GM12878 (cell line): ENCODE measurements at regions not wholly inside any gene's neighbourhood (a gene's known extent, or its start where the extent isn't known, plus 50 kb on each side); places are given as distances from the start of the nearest gene placed in this dataset.

Experiments
- ATAC-seq: fragments of 200-7000 bp; cut with Tn5 transposase; 3 replicates; pipeline ENCODE4 v1.9.1; 2020; ENCODE audit warnings: mild to moderate bottlenecking, moderate library complexity
- BruUV-seq: library from RNA; stranded (reverse); fragments of 400-500 nt; replicated peaks from 2 replicates; lab custom pipeline; 2021; lab: Mats Ljungman, UMichigan
- CTCF ChIA-PET: fragments of 300-600 bp; sonication (Branson Sonifier 250); formaldehyde crosslinking; extraction: SDS; loops from one replicate; lab custom pipeline; 2021; ENCODE audit warnings: inconsistent platforms; lab: Yijun Ruan, JAX
- POLR2A ChIA-PET: fragments of 350-600 bp; formaldehyde crosslinking; extraction: SDS; loops from one replicate; lab custom pipeline; 2021; ENCODE audit warnings: inconsistent platforms; lab: Charles Lee
- RAD21 ChIA-PET: fragments of 300-600 bp; sonication (Branson Sonifier 250); formaldehyde crosslinking; loops from one replicate; lab custom pipeline; 2023; ENCODE audit warnings: antibody characterized with exemption; ENCODE audit not compliant: unreplicated experiment; lab: Charles Lee
- SMC1A ChIA-PET: fragments of 300-600 bp; sonication (Branson Sonifier 250); formaldehyde crosslinking; loops from one replicate; lab custom pipeline; 2023; ENCODE audit not compliant: unreplicated experiment, uncharacterized antibody; lab: Charles Lee
- DNase-seq: peaks from one replicate; pipeline ENCODE4 v3.0.0-alpha.2; 2011; ENCODE audit warnings: low read depth, low spot score
- FAIRE-seq: peaks from 3 replicates; lab custom pipeline; 2011; peaks lifted over from hg19 to GRCh38; lab: Jason Lieb, UNC
- H2AFZ ChIP-seq: 2 replicates; pipeline ENCODE4 v1.6.0; 2011; ENCODE audit warnings: low read depth, low read length, control low read depth; ENCODE audit not compliant: control insufficient read depth
- H3K27ac ChIP-seq: 2 replicates; pipeline ENCODE4 v1.5.1; 2011; ENCODE audit warnings: control low read depth; ENCODE audit not compliant: control insufficient read depth, insufficient read depth
- H3K27me3 ChIP-seq, 2 experiments: replicated peaks in 1 of 2; 2 replicates each; pipeline versions ENCODE4 v1.6.0 to v1.6.1; 2011; ENCODE audit warnings: low read length in 1 of 2; ENCODE audit not compliant: control insufficient read depth in 2 of 2, insufficient read depth in 2 of 2
- H3K36me3 ChIP-seq, 2 experiments: 2 replicates each; pipeline ENCODE4 v1.5.1; 2011; ENCODE audit warnings: low read length in 1 of 2; ENCODE audit not compliant: control insufficient read depth in 2 of 2, insufficient read depth in 2 of 2
- H3K4me1 ChIP-seq: 2 replicates; pipeline ENCODE4 v1.6.1; 2011; ENCODE audit warnings: mild to moderate bottlenecking, low read length, moderate library complexity, mixed read lengths; ENCODE audit not compliant: control insufficient read depth, insufficient read depth
- H3K4me2 ChIP-seq: 2 replicates; pipeline ENCODE4 v1.6.0; 2011; ENCODE audit warnings: control low read depth; ENCODE audit not compliant: control insufficient read depth, insufficient read depth
- H3K4me3 ChIP-seq: fragments of 200-600 bp; sonication (generic); 2 replicates; pipeline ENCODE4 v1.5.1; 2016
- H3K79me2 ChIP-seq: 2 replicates; pipeline ENCODE4 v1.6.0; 2011; ENCODE audit warnings: low read length; ENCODE audit not compliant: control insufficient read depth, insufficient read depth
- H3K9ac ChIP-seq: 2 replicates; pipeline ENCODE4 v1.8.0; 2011; ENCODE audit warnings: low read length, control low read depth, mixed read lengths; ENCODE audit not compliant: control insufficient read depth, insufficient read depth
- H3K9me3 ChIP-seq: replicated peaks from 3 replicates; pipeline ENCODE4 v1.5.1; 2011; ENCODE audit warnings: mild to moderate bottlenecking, low read length; ENCODE audit not compliant: control insufficient read depth, insufficient read depth
- H4K20me1 ChIP-seq: 2 replicates; pipeline ENCODE4 v1.6.0; 2011; ENCODE audit not compliant: control insufficient read depth, insufficient read depth
- ATF7 ChIP-seq: fragments of 450-650 bp; IDR thresholded peaks from 2 replicates; pipeline ENCODE4 v1.6.1; 2016; ENCODE audit warnings: low read depth, mild to moderate bottlenecking
- CHD4 ChIP-seq: fragments of 200-600 bp; sonication (generic); IDR thresholded peaks from 2 replicates; pipeline ENCODE4 v1.6.1; 2016; ENCODE audit warnings: mild to moderate bottlenecking
- CREM ChIP-seq: IDR thresholded peaks from 2 replicates; pipeline ENCODE4 v1.6.1; 2014; ENCODE audit warnings: antibody characterized with exemption, low read depth
- HDAC2 ChIP-seq: fragments of 200-600 bp; sonication (generic); IDR thresholded peaks from 2 replicates; pipeline ENCODE4 v1.6.1; 2017
- KDM1A ChIP-seq: fragments of 200-600 bp; sonication (generic); IDR thresholded peaks from 2 replicates; pipeline ENCODE4 v1.6.1; 2016; ENCODE audit warnings: borderline replicate concordance
- NBN ChIP-seq: fragments of 450-650 bp; IDR thresholded peaks from 2 replicates; pipeline ENCODE4 v1.6.1; 2016
- NFXL1 ChIP-seq: fragments of 450-650 bp; IDR thresholded peaks from 2 replicates; pipeline ENCODE4 v1.6.1; 2017; ENCODE audit warnings: antibody characterized with exemption, mild to moderate bottlenecking, borderline replicate concordance
- NFYB ChIP-seq: IDR thresholded peaks from 2 replicates; pipeline ENCODE4 v1.6.1; 2011; ENCODE audit warnings: low read depth, mild to moderate bottlenecking, low read length, improper control_type of control experiment, moderate library complexity; ENCODE audit not compliant: insufficient read depth
- NR2C2 ChIP-seq: IDR thresholded peaks from 2 replicates; pipeline ENCODE4 v1.6.1; 2011; ENCODE audit warnings: borderline replicate concordance, low read depth; ENCODE audit not compliant: control insufficient read depth, insufficient read length
- PAX8 ChIP-seq: fragments of 450-650 bp; IDR thresholded peaks from 2 replicates; pipeline ENCODE4 v1.6.1; 2017; ENCODE audit warnings: mild to moderate bottlenecking, moderate library complexity
- PBX3 ChIP-seq: IDR thresholded peaks from 2 replicates; pipeline ENCODE4 v1.6.1; 2011; ENCODE audit warnings: mild to moderate bottlenecking, low read depth, low read length, moderate library complexity; ENCODE audit not compliant: insufficient replicate concordance
- RCOR1 ChIP-seq: conservative IDR thresholded peaks from 2 replicates; pipeline ENCODE4 v1.6.1; 2012; ENCODE audit warnings: low read depth, low read length, improper control_type of control experiment
- SMARCA5 ChIP-seq: fragments of 450-650 bp; IDR thresholded peaks from 2 replicates; pipeline ENCODE4 v1.6.1; 2017; ENCODE audit warnings: mild to moderate bottlenecking
- SREBF1 ChIP-seq: IDR thresholded peaks from 2 replicates; pipeline ENCODE4 v1.6.1; 2012; ENCODE audit warnings: mild to moderate bottlenecking, low read length
- SREBF2 ChIP-seq: IDR thresholded peaks from 2 replicates; pipeline ENCODE4 v1.6.1; 2012; ENCODE audit warnings: mild to moderate bottlenecking, low read length
- WGBS: methylation state at CpG from one replicate; pipeline ENCODE4 v1.1.6; 2016; ENCODE audit warnings: low lambda C conversion rate; ENCODE audit not compliant: insufficient replicate concordance, insufficient coverage; ENCODE audit errors: missing lambda C conversion rate; 5-methylcytosine and 5-hydroxymethylcytosine counted together
- in situ Hi-C: fragments of 300-500 bp; cut with MboI; formaldehyde crosslinking; loops from 9 replicates; pipeline ENCODE4 v1.14.3; 2018; ENCODE audit warnings: mixed read lengths
- intact Hi-C: fragments of 100-400 bp; cut with micrococcal nuclease; formaldehyde crosslinking; loops from one replicate; pipeline ENCODE4 v1.14.2; 2022; ENCODE audit not compliant: unreplicated experiment
- TF ChIP-seq, protein P1 (sequence below): fragments of 450-650 bp; conservative IDR thresholded peaks from 2 replicates; pipeline ENCODE4 v1.6.1; 2017; ENCODE audit warnings: mild to moderate bottlenecking, moderate library complexity

DNA sequence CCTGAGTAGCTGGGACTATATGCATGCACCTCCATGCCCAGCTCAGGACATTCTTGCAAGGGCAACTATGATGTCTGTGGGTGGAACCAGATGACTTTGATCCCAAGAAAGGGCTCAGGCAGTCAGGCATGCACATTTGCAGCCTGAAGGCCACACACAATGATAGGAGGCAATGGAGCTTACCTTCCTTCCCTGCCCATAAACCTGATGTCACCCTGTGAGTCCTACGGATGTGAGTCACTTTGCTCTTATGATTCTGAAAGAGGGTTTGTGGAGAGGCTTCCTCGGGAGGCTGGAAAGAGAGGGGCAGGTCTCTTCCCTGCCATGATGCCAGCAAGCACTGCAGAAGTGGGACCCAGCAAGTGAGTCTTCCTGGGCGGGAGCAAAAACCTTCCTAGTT, 202.4 kb downstream of the LY86 start:
- FAIRE-seq = no peak
- intact Hi-C loops (loop anchor here (10.0 kb wide), 1 partner anchor 364 kb away; no protein-coding TSS in a partner anchor), in situ Hi-C loops (no loop called here)
- peaks cover 6% of the 10 kb centered on the region for H3K4me1 ChIP-seq
- POLR2A ChIA-PET = no interaction called here
- no peak overlapping the region for H2AFZ ChIP-seq
- no peaks in the 10 kb centered on the region for H4K20me1 ChIP-seq
- BruUV-seq = no TSS peak
- no peaks in the 10 kb centered on the region for H3K27me3 ChIP-seq
- no peak for DNase-seq
- no peak overlapping the region for H3K4me2 ChIP-seq
- no peaks in the 10 kb centered on the region for H3K36me3 ChIP-seq
- no peaks in the 10 kb centered on the region for H3K9me3 ChIP-seq
- no peak overlapping the region for H3K4me3 ChIP-seq
- 48% methylated on average over 3 of the region's 3 CpGs for WGBS
- no peak for TF ChIP-seq NFYB
- no peak for TF ChIP-seq HDAC2
- no peak for TF ChIP-seq SREBF1
- TF ChIP-seq SREBF2 = no peak
- no peak for TF ChIP-seq ATF7
- TF ChIP-seq, protein P1, sequence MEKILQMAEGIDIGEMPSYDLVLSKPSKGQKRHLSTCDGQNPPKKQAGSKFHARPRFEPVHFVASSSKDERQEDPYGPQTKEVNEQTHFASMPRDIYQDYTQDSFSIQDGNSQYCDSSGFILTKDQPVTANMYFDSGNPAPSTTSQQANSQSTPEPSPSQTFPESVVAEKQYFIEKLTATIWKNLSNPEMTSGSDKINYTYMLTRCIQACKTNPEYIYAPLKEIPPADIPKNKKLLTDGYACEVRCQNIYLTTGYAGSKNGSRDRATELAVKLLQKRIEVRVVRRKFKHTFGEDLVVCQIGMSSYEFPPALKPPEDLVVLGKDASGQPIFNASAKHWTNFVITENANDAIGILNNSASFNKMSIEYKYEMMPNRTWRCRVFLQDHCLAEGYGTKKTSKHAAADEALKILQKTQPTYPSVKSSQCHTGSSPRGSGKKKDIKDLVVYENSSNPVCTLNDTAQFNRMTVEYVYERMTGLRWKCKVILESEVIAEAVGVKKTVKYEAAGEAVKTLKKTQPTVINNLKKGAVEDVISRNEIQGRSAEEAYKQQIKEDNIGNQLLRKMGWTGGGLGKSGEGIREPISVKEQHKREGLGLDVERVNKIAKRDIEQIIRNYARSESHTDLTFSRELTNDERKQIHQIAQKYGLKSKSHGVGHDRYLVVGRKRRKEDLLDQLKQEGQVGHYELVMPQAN = no peak
- no peak for TF ChIP-seq NBN
- no peak for TF ChIP-seq CHD4
- TF ChIP-seq SMARCA5 = no peak
- no peak for TF ChIP-seq PBX3
- TF ChIP-seq CREM = no peak
- no peak for TF ChIP-seq NR2C2
- no peak for TF ChIP-seq KDM1A
- no peak for TF ChIP-seq NFXL1
- no peak for TF ChIP-seq RCOR1
- TF ChIP-seq PAX8 = no peak
- ATAC-seq = no peak
- H3K9ac ChIP-seq = no peak overlapping the region
- H3K27ac ChIP-seq = no peak overlapping the region
- SMC1A ChIA-PET = interaction anchor here (1.1 kb wide), 1 partner anchor 114 kb away, joined by 3 read pairs; no protein-coding TSS in a partner anchor
- RAD21 ChIA-PET = no interaction called here
- H3K79me2 ChIP-seq = no peaks in the 10 kb centered on the region
- CTCF ChIA-PET = interaction anchor here (0.5 to 5.1 kb wide), 2 partner anchors 154 to 295 kb away, joined by 3 to 24 read pairs; no protein-coding TSS in a partner anchor
